Panc1 (cell line): ENCODE measurements at regions not wholly inside any gene's neighbourhood (a gene's known extent, or its start where the extent isn't known, plus 50 kb on each side); places are given as distances from the start of the nearest gene placed in this dataset.

ENCODE experiments used
- CTCF ChIP-seq: fragments of 450-650 bp; IDR thresholded peaks from 2 replicates; pipeline ENCODE4 v1.5.1; 2017; ENCODE audit warnings: mild to moderate bottlenecking
- POLR2AphosphoS5 ChIP-seq: IDR thresholded peaks from 2 replicates; pipeline ENCODE4 v1.6.1; 2012; ENCODE audit warnings: mild to moderate bottlenecking, low read depth, low read length, moderate library complexity
- REST ChIP-seq, 2 experiments: IDR thresholded peaks; 2 replicates each; pipeline ENCODE4 v1.6.1; 2011 to 2012; ENCODE audit warnings: low read depth in 2 of 2, control low read depth in 1 of 2, low read length in 1 of 2, mild to moderate bottlenecking in 1 of 2, moderate library complexity in 1 of 2; ENCODE audit not compliant: insufficient read depth in 1 of 2
- TCF7L2 ChIP-seq: IDR thresholded peaks from 2 replicates; pipeline ENCODE4 v1.6.1; 2011; ENCODE audit warnings: mild to moderate bottlenecking, low read depth, low read length, inconsistent platforms

GRCh38 chr18:44232500-44232899 lies 448.2 kb upstream of the SETBP1 start:
- TF ChIP-seq REST (IDR thresholded peaks at IDR 0.05; ENCODE audit: insufficient read depth in 1 of 2, low read depth in 2 of 2, low read length in 1 of 2) (no peak), CTCF (no peak), POLR2AphosphoS5 (no peak), TCF7L2 (no peak)
